ENCODE measurements at regions not wholly inside any gene's neighbourhood (a gene's known extent, or its start where the extent isn't known, plus 50 kb on each side); places are given as distances from the start of the nearest gene placed in this dataset.

GRCh38 chr2:173572848-173573247, 218.2 kb downstream of the CDCA7 start (continued):
- no peak for TF ChIP-seq CHD7 (IDR thresholded peaks at IDR 0.05; ENCODE audit: insufficient replicate concordance, low read length)
- TF ChIP-seq CEBPB (IDR thresholded peaks at IDR 0.05; ENCODE audit: low read depth, low read length) = no peak
